IMR-90 (cell line): ENCODE measurements at regions not wholly inside any gene's neighbourhood (a gene's known extent, or its start where the extent isn't known, plus 50 kb on each side); places are given as distances from the start of the nearest gene placed in this dataset.

Experiments
- ATAC-seq: fragments of 200-7000 bp; cut with Tn5 transposase; 2 replicates; pipeline ENCODE4 v1.9.1; 2020; ENCODE audit warnings: low read depth, mild to moderate bottlenecking, moderate library complexity
- BruUV-seq: library from RNA; stranded (reverse); fragments of 400-500 nt; replicated peaks from 2 replicates; lab custom pipeline; 2021; lab: Mats Ljungman, UMichigan
- CTCF ChIA-PET: fragments of 300-600 bp; formaldehyde crosslinking; extraction: SDS; loops from one replicate; lab custom pipeline; 2021; ENCODE audit warnings: antibody characterized with exemption; lab: Yijun Ruan, JAX
- POLR2A ChIA-PET: fragments of 300-600 bp; sonication (Branson Sonifier 250); formaldehyde crosslinking; loops from one replicate; lab custom pipeline; 2022; ENCODE audit warnings: antibody characterized with exemption; ENCODE audit not compliant: unreplicated experiment; lab: Charles Lee
- DNase-seq: peaks from one replicate; pipeline ENCODE4 v3.0.0; 2013
- H2AFZ ChIP-seq: replicated peaks from 2 replicates; pipeline ENCODE3; 2013; ENCODE audit warnings: low read length, mild to moderate bottlenecking; ENCODE audit not compliant: poor library complexity
- H2AK5ac ChIP-seq: 2 replicates; pipeline ENCODE4 v1.6.1; 2013; ENCODE audit warnings: low read depth, low read length, inconsistent platforms
- H2AK9ac ChIP-seq: replicated peaks from 2 replicates; pipeline ENCODE3; 2013; ENCODE audit warnings: mild to moderate bottlenecking, low read depth, low read length, moderate library complexity; ENCODE audit not compliant: poor library complexity
- H2BK120ac ChIP-seq: 2 replicates; pipeline ENCODE4 v1.6.1; 2013; ENCODE audit warnings: low read depth, low read length, inconsistent platforms
- H2BK15ac ChIP-seq: 3 replicates; pipeline ENCODE4 v1.6.1; 2013; ENCODE audit warnings: low read depth, low read length, inconsistent platforms
- H2BK20ac ChIP-seq: 2 replicates; pipeline ENCODE4 v1.6.1; 2013; ENCODE audit warnings: low read depth, mild to moderate bottlenecking, inconsistent platforms, low read length, moderate library complexity
- H2BK5ac ChIP-seq: 2 replicates; pipeline ENCODE4 v1.6.1; 2013; ENCODE audit warnings: mild to moderate bottlenecking, low read depth, low read length, inconsistent platforms; ENCODE audit not compliant: poor library complexity, severe bottlenecking
- H3K14ac ChIP-seq: replicated peaks from 2 replicates; pipeline ENCODE4 v1.6.1; 2013; ENCODE audit warnings: low read depth, low read length, inconsistent platforms
- H3K18ac ChIP-seq: 2 replicates; pipeline ENCODE4 v1.6.1; 2013; ENCODE audit warnings: low read depth, low read length, control low read depth
- H3K23ac ChIP-seq: 2 replicates; pipeline ENCODE4 v1.6.1; 2013; ENCODE audit warnings: low read depth, low read length, inconsistent platforms
- H3K27ac ChIP-seq: 2 replicates; pipeline ENCODE4 v1.5.1; 2013; ENCODE audit warnings: mild to moderate bottlenecking, control low read depth, low read length; ENCODE audit not compliant: insufficient read depth
- H3K27me3 ChIP-seq: 2 replicates; pipeline ENCODE4 v1.6.1; 2013; ENCODE audit warnings: low read length; ENCODE audit not compliant: control insufficient read depth, insufficient read depth
- H3K36me3 ChIP-seq: 2 replicates; pipeline ENCODE4 v1.6.1; 2013; ENCODE audit warnings: low read length, mixed read lengths; ENCODE audit not compliant: control insufficient read depth, insufficient read depth
- H3K4ac ChIP-seq: 2 replicates; pipeline ENCODE4 v1.6.1; 2013; ENCODE audit warnings: low read depth, low read length, inconsistent platforms
- H3K4me1 ChIP-seq: 2 replicates; pipeline ENCODE4 v1.6.1; 2013; ENCODE audit warnings: low read length, mixed read lengths; ENCODE audit not compliant: control insufficient read depth, insufficient read depth
- H3K4me2 ChIP-seq: 2 replicates; pipeline ENCODE4 v1.6.1; 2013; ENCODE audit warnings: low read depth, mild to moderate bottlenecking, control low read depth, low read length, moderate library complexity
- H3K4me3 ChIP-seq: 2 replicates; pipeline ENCODE4 v1.5.1; 2013; ENCODE audit warnings: low read depth, mild to moderate bottlenecking, control low read depth, low read length, moderate library complexity; ENCODE audit not compliant: insufficient read depth
- H3K56ac ChIP-seq: 2 replicates; pipeline ENCODE4 v1.6.1; 2013; ENCODE audit warnings: low read length, inconsistent platforms; ENCODE audit not compliant: insufficient read depth; ENCODE audit errors: extremely low read depth
- H3K79me1 ChIP-seq, 2 experiments: 2 replicates each; pipeline ENCODE4 v1.6.1; 2013; ENCODE audit warnings: low read length in 2 of 2, inconsistent platforms in 1 of 2, low read depth in 1 of 2
- H3K9ac ChIP-seq: 2 replicates; pipeline ENCODE4 v1.6.1; 2013; ENCODE audit warnings: low read depth, low read length, control low read depth
- H3K9me1 ChIP-seq: 2 replicates; pipeline ENCODE4 v1.6.1; 2013; ENCODE audit warnings: low read length, inconsistent platforms; ENCODE audit not compliant: insufficient read depth
- H3K9me3 ChIP-seq: 2 replicates; pipeline ENCODE4 v1.6.1; 2013; ENCODE audit warnings: low read length; ENCODE audit not compliant: control insufficient read depth, insufficient read depth
- H4K20me1 ChIP-seq: 2 replicates; pipeline ENCODE4 v1.6.1; 2013; ENCODE audit warnings: low read length, inconsistent platforms; ENCODE audit not compliant: insufficient read depth
- H4K5ac ChIP-seq: 2 replicates; pipeline ENCODE4 v1.6.1; 2013; ENCODE audit warnings: mild to moderate bottlenecking, low read depth, low read length, control low read depth
- H4K8ac ChIP-seq, 2 experiments: 2 replicates each; pipeline ENCODE4 v1.6.1; 2013; ENCODE audit warnings: low read depth in 2 of 2, low read length in 2 of 2, control low read depth in 1 of 2, inconsistent platforms in 1 of 2
- H4K91ac ChIP-seq: 2 replicates; pipeline ENCODE4 v1.6.1; 2013; ENCODE audit warnings: low read depth, low read length, inconsistent platforms; ENCODE audit not compliant: insufficient read depth
- BHLHE40 ChIP-seq: fragments of 150-350 bp; IDR thresholded peaks from 2 replicates; pipeline ENCODE4 v1.6.1; 2016; ENCODE audit warnings: mild to moderate bottlenecking, low read depth, low read length
- CEBPB ChIP-seq: IDR thresholded peaks from 2 replicates; pipeline ENCODE4 v1.6.1; 2012; ENCODE audit warnings: low read depth, low read length, improper control_type of control experiment
- CHD1 ChIP-seq: IDR thresholded peaks from 2 replicates; pipeline ENCODE4 v1.6.1; 2012; ENCODE audit warnings: low read depth, low read length, improper control_type of control experiment
- CTCF ChIP-seq: conservative IDR thresholded peaks from 2 replicates; pipeline ENCODE4 v1.5.1; 2012; ENCODE audit warnings: mild to moderate bottlenecking, low read depth, low read length, improper control_type of control experiment
- ELK1 ChIP-seq: fragments of 150-350 bp; IDR thresholded peaks from 2 replicates; pipeline ENCODE4 v1.6.1; 2016; ENCODE audit warnings: low read depth, mild to moderate bottlenecking, low read length, moderate library complexity, borderline replicate concordance
- FOS ChIP-seq: fragments of 150-350 bp; IDR thresholded peaks from 2 replicates; pipeline ENCODE4 v1.6.1; 2016; ENCODE audit warnings: low read depth, low read length
- MAFK ChIP-seq: IDR thresholded peaks from 2 replicates; pipeline ENCODE4 v1.6.1; 2012; ENCODE audit warnings: low read depth, low read length, improper control_type of control experiment
- MAZ ChIP-seq: IDR thresholded peaks from 2 replicates; pipeline ENCODE4 v1.6.1; 2012; ENCODE audit warnings: low read depth, mild to moderate bottlenecking, low read length, improper control_type of control experiment, moderate library complexity, borderline replicate concordance
- MXI1 ChIP-seq: IDR thresholded peaks from 2 replicates; pipeline ENCODE4 v1.6.1; 2012; ENCODE audit warnings: low read depth, mild to moderate bottlenecking, low read length, moderate library complexity, borderline replicate concordance
- NFE2L2 ChIP-seq: fragments of 150-350 bp; IDR thresholded peaks from 2 replicates; pipeline ENCODE4 v1.6.1; 2016; ENCODE audit warnings: low read depth, mild to moderate bottlenecking, low read length
- POLR2A ChIP-seq: IDR thresholded peaks from 2 replicates; pipeline ENCODE4 v1.6.1; 2012; ENCODE audit warnings: mild to moderate bottlenecking, low read depth, low read length
- RAD21 ChIP-seq: IDR thresholded peaks from 2 replicates; pipeline ENCODE4 v1.6.1; 2012; ENCODE audit warnings: low read length, improper control_type of control experiment
- RCOR1 ChIP-seq: IDR thresholded peaks from 2 replicates; pipeline ENCODE4 v1.6.1; 2012; ENCODE audit warnings: mild to moderate bottlenecking, low read length, improper control_type of control experiment; ENCODE audit not compliant: insufficient replicate concordance
- RFX5 ChIP-seq: IDR thresholded peaks from 2 replicates; pipeline ENCODE4 v1.8.0; 2012; ENCODE audit warnings: low read depth, mild to moderate bottlenecking, low read length, moderate library complexity
- SMC3 ChIP-seq: fragments of 150-350 bp; IDR thresholded peaks from 2 replicates; pipeline ENCODE4 v1.6.1; 2016; ENCODE audit warnings: low read depth, mild to moderate bottlenecking, antibody characterized with exemption, low read length, moderate library complexity
- USF2 ChIP-seq: fragments of 150-350 bp; IDR thresholded peaks from 2 replicates; pipeline ENCODE4 v1.6.1; 2017; ENCODE audit warnings: mild to moderate bottlenecking, antibody characterized with exemption, low read length, low read depth
- WGBS, 2 experiments: methylation state at CpG; one replicate each; pipeline versions ENCODE4 v1.1.5 to v1.1.7; 2013; ENCODE audit warnings: missing lambda C conversion rate in 2 of 2; ENCODE audit not compliant: insufficient read length in 1 of 2; ENCODE audit errors: extremely low coverage in 2 of 2; 5-methylcytosine and 5-hydroxymethylcytosine counted together
- dilution Hi-C: fragments of 300-500 bp; cut with HindIII; formaldehyde crosslinking; loops from one replicate; pipeline ENCODE4 v1.14.3; 2018; ENCODE audit warnings: low sequenced_read_pairs; ENCODE audit not compliant: unreplicated experiment
- in situ Hi-C: fragments of 300-500 bp; cut with MboI; formaldehyde crosslinking; loops from 3 replicates; pipeline ENCODE4 v1.14.3; 2019; ENCODE audit warnings: low sequenced_read_pairs, inconsistent platforms, mixed read lengths
- intact Hi-C: fragments of 100-400 bp; cut with micrococcal nuclease; formaldehyde crosslinking; loops from 2 replicates; pipeline ENCODE4 v1.10.0; 2022

- H3K18ac ChIP-seq, result no peak overlapping the region
- H4K5ac ChIP-seq, result no peak overlapping the region
- no peak overlapping the region for H2BK20ac ChIP-seq
- no peak overlapping the region for H3K27ac ChIP-seq
- H3K9ac ChIP-seq, result no peak overlapping the region
- ChIA-PET POLR2A (no interaction called here), CTCF (no interaction called here)
- dilution Hi-C loops, result no loop called here
- no peaks in the 10 kb centered on the region for H3K4me1 ChIP-seq
- H2AK9ac ChIP-seq, result no peak overlapping the region
- H3K14ac ChIP-seq, result no peak overlapping the region
- in situ Hi-C loops, result no loop called here
- no peaks in the 10 kb centered on the region for H3K79me1 ChIP-seq
- no peak overlapping the region for H4K8ac ChIP-seq
- no peaks in the 10 kb centered on the region; the same call in 1 of the 2 replicates for H3K9me1 ChIP-seq
- H2BK5ac ChIP-seq, result no peak overlapping the region
- H3K56ac ChIP-seq, result no peak overlapping the region
- WGBS, 2 experiments, result no CpG with 5 or more reads among the region's 3 CpGs
- BruUV-seq, result no TSS peak
- H3K4ac ChIP-seq, result no peak overlapping the region
- no peak for ATAC-seq
- H3K36me3 ChIP-seq, result no peaks in the 10 kb centered on the region
- no peak overlapping the region for H3K4me3 ChIP-seq
- peaks cover 10% of the 10 kb centered on the region for H3K27me3 ChIP-seq
- no peak for TF ChIP-seq POLR2A
- TF ChIP-seq ELK1, result no peak
- no peak for TF ChIP-seq USF2
- TF ChIP-seq BHLHE40, result no peak
- TF ChIP-seq MAZ, result no peak
- TF ChIP-seq CTCF, result no peak
- TF ChIP-seq SMC3, result no peak
- TF ChIP-seq FOS, result no peak
- TF ChIP-seq NFE2L2, result no peak
- no peak for TF ChIP-seq CHD1
- no peak for TF ChIP-seq RAD21
- no peak for TF ChIP-seq RFX5
- no peak for TF ChIP-seq MAFK
- no peak for TF ChIP-seq RCOR1
- TF ChIP-seq MXI1, result no peak
- no peak for TF ChIP-seq CEBPB
- no peak for DNase-seq
- no peak overlapping the region for H2AFZ ChIP-seq
- no peak overlapping the region for H2BK120ac ChIP-seq
- no peak overlapping the region for H3K23ac ChIP-seq
- no peak overlapping the region for H3K4me2 ChIP-seq
- no peak overlapping the region for H4K91ac ChIP-seq
- H3K9me3 ChIP-seq, result no peaks in the 10 kb centered on the region
- H2AK5ac ChIP-seq, result no peak overlapping the region
- no peak overlapping the region for H2BK15ac ChIP-seq
- intact Hi-C loops, result no loop called here
- no peaks in the 10 kb centered on the region for H4K20me1 ChIP-seq
Observed at GRCh38 chr10:44012921-44013320, 364.2 kb upstream of the ZNF32 start.
